ENCODE measurements at regions not wholly inside any gene's neighbourhood (a gene's known extent, or its start where the extent isn't known, plus 50 kb on each side); places are given as distances from the start of the nearest gene placed in this dataset.

DNA sequence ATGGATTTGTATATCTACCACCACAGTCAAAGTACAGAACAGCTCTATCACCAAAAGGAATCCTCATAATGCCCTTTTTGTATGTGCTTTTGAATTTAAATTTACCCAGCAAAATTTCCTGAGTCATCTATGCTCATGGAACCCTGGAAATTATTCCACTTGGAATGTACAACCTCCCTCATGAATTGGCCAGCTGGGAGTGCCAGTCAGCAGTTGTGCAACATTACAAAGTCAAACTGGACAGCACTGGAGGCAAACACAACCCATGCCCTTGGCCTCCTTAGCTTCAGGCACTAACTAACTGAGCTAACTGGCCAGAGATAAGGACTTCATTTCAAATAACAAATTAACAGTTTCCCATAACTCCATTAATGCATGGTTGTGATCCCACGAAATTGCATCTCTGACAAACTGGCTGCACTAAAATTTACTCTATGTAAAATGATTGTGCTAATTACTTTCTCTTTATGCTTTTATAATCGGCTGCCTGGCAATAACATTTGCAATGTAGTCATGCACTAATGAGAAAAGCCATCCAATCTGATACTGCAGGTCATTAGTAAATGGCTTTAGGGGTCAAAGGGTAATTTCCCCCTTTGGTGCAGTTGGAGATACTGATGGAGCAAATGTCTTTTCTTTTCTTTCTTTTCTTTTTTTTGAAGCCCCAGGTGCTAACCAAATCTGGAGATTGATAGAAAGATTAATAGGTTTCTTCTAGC lies 270.5 kb downstream of the ACTR3 start:
- Histone ChIP-seq H3K27me3 (ENCODE audit: control insufficient read depth in 4 of 4, insufficient read depth in 4 of 4, low read length in 3 of 4) (no peaks in the 10 kb centered on the region), H3K27ac (ENCODE audit: low read depth in 1 of 2, low read length in 2 of 2) (peak overlapping the region; percentile 21 to 25), H3K9ac (ENCODE audit: low read depth in 1 of 2, low read length in 2 of 2) (no peak overlapping the region), H3K4me1 (ENCODE audit: control insufficient read depth in 4 of 4, insufficient read depth in 4 of 4, low read length in 3 of 4) (peaks cover 1 to 18% (median 15%) of the 10 kb centered on the region in 4 donors), H3K4me3 (ENCODE audit: low read depth in 1 of 3, low read length in 3 of 3) (no peak overlapping the region), H3K36me3 (ENCODE audit: control insufficient read depth in 4 of 4, insufficient read depth in 3 of 4, low read depth in 1 of 4, low read length in 3 of 4) (no peaks in the 10 kb centered on the region), H3K9me3 (ENCODE audit: control insufficient read depth in 4 of 4, low read length in 3 of 4) (no peaks in the 10 kb centered on the region)
- no peak for DNase-seq (ENCODE audit: low spot score)
- TF ChIP-seq RXRA (IDR thresholded peaks at IDR 0.05) (peak; percentile 70 to 91), SP1 (IDR thresholded peaks at IDR 0.05) (peak; percentile 83), YY1 (IDR thresholded peaks at IDR 0.05) (peak; percentile 94), NR2F2 (IDR thresholded peaks at IDR 0.05) (peak; percentile 34), HNF4A (conservative IDR thresholded peaks at IDR 0.05) (peak; percentile 87 to 93), REST (IDR thresholded peaks at IDR 0.05) (peak; percentile 92), JUND (IDR thresholded peaks at IDR 0.05) (peak in 1 of 2 donors; percentile 84), HNF4G (IDR thresholded peaks at IDR 0.05) (peak; percentile 61), TAF1 (conservative IDR thresholded peaks at IDR 0.05) (no peak), EGR1 (IDR thresholded peaks at IDR 0.05; ENCODE audit: low read depth in 2 of 2) (peak in 1 of 2 donors; percentile 83), ZBTB33 (IDR thresholded peaks at IDR 0.05) (peak; percentile 87), GABPA (IDR thresholded peaks at IDR 0.05 in 1 of 2, conservative IDR thresholded peaks at IDR 0.05 in 1 of 2) (peak in 1 of 2 donors; percentile 41), FOXA1 (IDR thresholded peaks at IDR 0.05) (peak; percentile 23), RAD21 (IDR thresholded peaks at IDR 0.05) (peak; percentile 61 to 62), FOXA2 (IDR thresholded peaks at IDR 0.05) (peak; percentile 35)
- TF ChIP-seq, protein P1, sequence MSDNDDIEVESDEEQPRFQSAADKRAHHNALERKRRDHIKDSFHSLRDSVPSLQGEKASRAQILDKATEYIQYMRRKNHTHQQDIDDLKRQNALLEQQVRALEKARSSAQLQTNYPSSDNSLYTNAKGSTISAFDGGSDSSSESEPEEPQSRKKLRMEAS (IDR thresholded peaks at IDR 0.05): peak; percentile 74
- TF ChIP-seq, protein P2, sequence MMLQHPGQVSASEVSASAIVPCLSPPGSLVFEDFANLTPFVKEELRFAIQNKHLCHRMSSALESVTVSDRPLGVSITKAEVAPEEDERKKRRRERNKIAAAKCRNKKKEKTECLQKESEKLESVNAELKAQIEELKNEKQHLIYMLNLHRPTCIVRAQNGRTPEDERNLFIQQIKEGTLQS (IDR thresholded peaks at IDR 0.05): peak; percentile 55
- TF ChIP-seq, protein P3, sequence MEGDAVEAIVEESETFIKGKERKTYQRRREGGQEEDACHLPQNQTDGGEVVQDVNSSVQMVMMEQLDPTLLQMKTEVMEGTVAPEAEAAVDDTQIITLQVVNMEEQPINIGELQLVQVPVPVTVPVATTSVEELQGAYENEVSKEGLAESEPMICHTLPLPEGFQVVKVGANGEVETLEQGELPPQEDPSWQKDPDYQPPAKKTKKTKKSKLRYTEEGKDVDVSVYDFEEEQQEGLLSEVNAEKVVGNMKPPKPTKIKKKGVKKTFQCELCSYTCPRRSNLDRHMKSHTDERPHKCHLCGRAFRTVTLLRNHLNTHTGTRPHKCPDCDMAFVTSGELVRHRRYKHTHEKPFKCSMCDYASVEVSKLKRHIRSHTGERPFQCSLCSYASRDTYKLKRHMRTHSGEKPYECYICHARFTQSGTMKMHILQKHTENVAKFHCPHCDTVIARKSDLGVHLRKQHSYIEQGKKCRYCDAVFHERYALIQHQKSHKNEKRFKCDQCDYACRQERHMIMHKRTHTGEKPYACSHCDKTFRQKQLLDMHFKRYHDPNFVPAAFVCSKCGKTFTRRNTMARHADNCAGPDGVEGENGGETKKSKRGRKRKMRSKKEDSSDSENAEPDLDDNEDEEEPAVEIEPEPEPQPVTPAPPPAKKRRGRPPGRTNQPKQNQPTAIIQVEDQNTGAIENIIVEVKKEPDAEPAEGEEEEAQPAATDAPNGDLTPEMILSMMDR (IDR thresholded peaks at IDR 0.05; ENCODE audit: low read depth, low read length, missing input control): no peak
- 25% methylated on average over 2 of the region's 2 CpGs for WGBS

Data from liver (tissue), 8 donors.